ENCODE measurements at regions not wholly inside any gene's neighbourhood (a gene's known extent, or its start where the extent isn't known, plus 50 kb on each side); places are given as distances from the start of the nearest gene placed in this dataset.

- no peak for TF ChIP-seq POLR2A (IDR thresholded peaks at IDR 0.05)
- no peak for TF ChIP-seq CTCF (IDR thresholded peaks at IDR 0.05)
Observed at GRCh38 chr15:69951256-69951897, 146.3 kb downstream of the TLE3 start.
